ENCODE measurements at regions not wholly inside any gene's neighbourhood (a gene's known extent, or its start where the extent isn't known, plus 50 kb on each side); places are given as distances from the start of the nearest gene placed in this dataset.

- DNase-seq, result no peak
Measured at GRCh38 chr5:2138896-2139295, 256.2 kb upstream of the IRX4 start.

- DNase-seq, result no peak
Measured at GRCh38 chr5:2137444-2138050, 254.8 kb upstream of the IRX4 start.

DNA sequence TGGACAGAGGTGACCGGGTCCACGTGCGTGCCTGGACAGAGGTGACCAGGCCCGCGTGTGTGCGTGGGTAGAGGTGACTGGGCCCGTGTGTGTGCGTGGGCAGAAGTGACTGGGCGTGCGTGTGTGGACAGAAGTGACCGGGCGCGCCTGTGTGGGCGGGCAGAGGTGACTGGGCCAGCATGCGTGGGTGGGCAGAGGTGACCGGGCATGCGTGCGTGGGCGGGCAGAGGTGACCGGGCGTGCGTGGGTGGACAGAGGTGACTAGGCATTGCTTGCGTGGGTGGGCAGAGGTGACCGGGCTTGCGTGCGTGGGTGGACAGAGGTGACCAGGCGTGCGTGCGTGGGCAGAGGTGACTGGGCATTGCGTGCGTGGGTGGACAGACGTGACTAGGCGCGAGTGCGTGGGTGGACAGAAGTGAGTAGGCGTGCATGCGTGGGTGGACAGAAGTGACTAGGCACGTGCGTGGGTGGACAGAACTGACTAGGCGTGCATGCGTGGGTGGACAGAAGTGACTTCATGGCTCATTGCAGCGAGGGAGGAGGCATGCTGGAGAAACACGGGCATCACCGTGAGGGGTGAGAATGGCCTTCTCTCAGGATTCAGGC is 254.1 kb upstream of the IRX4 start:
- DNase-seq, result no peak

DNA sequence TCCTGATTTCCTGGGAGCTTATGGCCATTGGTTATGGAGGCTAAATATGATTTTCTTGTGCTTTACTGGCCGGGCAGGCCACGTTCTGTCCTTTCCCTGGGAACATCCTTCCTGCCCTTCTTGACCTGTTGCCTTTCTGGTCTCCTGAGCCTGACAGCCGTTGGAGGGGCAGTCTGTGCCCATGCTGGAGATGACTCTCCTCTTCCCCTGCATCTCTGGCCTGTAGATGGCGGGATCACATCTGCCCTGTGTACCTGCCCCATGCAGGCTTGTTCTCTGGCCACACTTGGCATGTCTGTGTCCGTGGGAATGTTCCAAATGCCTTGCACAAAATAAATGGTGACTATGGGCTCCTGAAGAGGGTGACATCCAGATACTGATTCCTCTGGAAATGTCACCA is 253.1 kb upstream of the IRX4 start:
- no peak for DNase-seq

DNA sequence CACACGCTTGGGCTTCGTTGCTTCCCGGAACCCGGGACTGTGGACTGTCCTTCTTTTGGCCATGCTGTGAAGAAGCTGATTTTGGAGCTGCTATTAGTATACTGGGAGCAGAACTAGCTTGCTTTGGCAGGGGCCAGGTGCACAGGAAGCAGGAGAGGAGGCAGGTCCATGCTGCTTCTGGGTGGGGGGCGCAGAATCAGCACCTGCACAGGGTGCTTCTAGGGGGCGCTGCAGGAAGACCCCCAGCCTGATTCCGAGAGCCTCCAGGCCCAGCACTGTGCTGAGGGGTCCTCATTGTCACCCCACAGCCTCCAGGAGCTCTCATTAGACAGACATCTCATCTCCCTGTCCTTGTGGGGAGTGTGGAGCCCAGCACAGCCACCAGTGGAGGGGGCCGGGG is 252.6 kb upstream of the IRX4 start:
- DNase-seq, result no peak

GRCh38 chr5:2134543-2135292 is 252.0 kb upstream of the IRX4 start:
- DNase-seq, result no peak

- DNase-seq, result no peak
Measured at GRCh38 chr5:2133936-2134335, 251.2 kb upstream of the IRX4 start.

DNA sequence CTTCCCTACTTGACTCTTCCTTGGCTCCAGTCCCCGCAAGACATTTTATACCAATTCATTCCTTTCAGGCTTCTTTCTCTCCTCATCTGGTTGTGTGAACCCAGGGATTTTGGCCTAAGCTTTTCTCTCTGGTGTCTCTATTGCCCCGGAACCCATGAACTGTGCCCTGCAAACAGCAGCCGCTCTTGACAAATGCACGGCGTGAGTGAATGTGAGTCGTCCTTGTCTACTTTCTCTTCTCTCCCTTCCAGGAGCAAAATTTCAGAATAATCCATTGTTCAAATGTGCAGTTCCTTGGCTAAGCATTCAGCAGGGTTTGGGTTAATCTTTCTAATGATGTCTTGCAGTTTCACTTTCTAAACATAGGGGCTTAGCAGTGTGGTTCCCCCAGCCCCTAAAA is 250.4 kb upstream of the IRX4 start:
- DNase-seq, result no peak

DNA sequence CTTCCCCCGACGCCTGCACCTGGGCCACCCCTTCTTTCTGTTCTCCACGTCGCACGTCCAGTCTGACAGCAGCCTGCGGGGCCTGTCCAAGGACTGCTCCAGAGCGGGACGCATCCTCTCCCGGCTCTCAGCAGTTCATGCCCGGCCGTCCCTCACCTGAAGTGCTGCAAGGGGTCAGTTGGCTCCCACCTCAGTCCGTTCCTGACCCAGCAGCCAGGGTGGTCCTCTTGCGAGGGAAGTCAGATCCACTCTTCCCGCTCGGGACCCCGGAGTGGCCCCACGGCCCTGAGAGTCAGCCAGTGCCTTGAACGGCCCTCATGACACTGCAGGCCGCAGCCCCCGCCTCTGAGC is 249.7 kb upstream of the IRX4 start:
- no peak for DNase-seq

DNA sequence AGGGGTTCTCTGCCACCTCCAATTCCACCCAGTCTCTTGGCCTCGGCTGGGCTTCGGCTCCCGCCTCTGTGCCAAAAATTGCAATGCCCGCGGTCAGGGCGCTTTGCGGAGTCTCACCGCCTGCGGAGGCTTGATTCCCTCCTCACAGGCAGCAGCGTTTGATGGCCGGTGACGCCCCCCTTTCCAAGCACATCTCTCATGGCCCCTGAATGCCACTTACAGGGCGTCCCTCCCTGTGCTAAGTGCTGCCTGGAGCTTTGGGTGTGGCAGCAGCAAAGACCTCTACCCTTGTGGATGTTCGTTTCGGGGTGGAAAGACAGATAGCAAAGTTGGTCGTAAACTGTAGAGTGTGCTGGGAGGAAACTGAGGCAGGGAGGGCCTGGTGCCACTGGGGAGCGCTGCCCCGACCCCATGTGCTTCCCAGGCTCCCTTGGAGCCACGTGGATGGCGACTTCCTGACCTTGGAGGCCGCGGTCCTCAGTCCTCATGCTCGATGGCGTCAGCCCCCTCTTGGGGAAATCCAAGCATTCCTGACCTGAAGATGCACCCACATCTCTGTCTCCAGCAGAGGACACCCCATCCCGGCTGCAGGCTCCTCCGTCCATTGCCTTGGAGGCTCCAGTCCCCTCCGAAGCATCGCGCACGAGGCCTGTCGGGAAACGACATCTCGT is 249.2 kb upstream of the IRX4 start:
- no peak for DNase-seq

GRCh38 chr5:2131196-2131595 is 248.5 kb upstream of the IRX4 start:
- DNase-seq, result no peak

GRCh38 chr5:2130361-2130760 is 247.6 kb upstream of the IRX4 start:
- no peak for DNase-seq

DNA sequence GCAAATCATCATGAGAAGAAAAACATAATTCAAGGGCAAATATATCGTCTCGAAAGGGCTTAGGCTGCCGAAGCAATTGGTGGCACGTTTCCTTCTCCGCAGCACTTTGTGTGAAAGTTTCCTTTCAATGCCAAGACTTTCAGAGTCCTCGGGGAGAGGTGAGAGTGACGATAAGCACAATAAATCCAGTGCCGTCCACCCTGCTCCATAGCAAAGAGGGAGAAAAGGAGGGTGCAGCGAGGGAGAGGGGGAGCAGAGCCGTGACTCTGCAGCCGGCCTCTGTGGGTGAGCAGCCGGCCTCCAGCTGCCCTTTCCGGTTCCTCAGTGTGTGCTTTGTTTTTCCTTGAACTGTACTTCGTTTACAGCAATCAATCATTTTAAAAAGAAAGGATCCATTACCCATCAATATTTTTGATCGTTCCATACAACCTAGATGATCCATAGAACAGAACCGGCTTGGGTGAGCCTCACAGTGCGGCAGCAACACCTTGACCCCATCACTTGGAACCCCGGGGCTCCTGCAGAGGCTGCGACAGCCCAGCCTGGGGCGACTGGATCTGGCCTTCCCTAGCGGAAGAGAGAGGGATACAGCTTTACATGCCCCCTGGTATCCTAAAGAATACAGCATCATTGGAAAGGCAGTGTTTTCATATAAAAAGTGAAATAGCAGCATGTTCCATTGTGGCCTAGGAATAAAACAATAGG is 247.0 kb upstream of the IRX4 start:
- DNase-seq, result no peak

- no peak for DNase-seq
Measured at GRCh38 chr5:2128686-2129355, 246.1 kb upstream of the IRX4 start.

- DNase-seq, result no peak
Measured at GRCh38 chr5:2126512-2126911, 243.8 kb upstream of the IRX4 start.

- DNase-seq, result no peak
Measured at GRCh38 chr5:2125901-2126265, 243.2 kb upstream of the IRX4 start.

DNA sequence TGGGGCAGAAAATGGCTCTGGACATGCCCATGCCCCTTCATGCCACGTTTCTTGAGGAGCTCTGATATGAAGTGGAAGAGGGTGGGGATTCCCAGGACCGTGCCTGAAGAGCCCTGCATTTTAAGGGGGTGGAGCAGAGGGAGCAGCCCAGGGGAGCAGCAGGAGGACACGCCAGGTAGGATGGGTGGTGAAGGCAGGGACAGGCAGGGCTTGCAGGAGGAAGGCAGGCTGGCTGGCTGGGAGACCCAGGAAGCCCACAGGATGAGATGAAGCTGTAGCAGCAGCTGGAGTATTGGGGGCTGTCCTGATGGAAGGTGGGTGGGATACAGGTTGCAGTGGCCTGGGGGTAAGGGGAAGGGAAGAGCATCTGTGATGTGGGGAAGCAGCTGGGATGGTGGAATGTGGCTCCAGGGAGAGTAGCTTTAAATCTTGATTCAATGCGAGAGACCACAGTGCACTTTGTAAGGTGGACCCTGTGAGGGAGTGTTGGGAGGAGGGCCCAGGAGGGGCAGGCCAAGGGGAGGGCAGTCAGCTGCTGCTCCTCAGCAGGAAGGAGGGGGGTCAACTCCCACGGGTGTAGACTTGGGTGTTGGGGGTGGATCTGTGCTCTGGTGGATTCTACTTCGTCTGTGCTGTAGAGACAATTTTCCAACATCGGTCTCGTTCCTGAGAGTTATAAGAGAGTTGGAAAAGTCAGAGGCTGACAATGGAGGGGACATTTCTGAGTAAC is 242.6 kb upstream of the IRX4 start:
- no peak for DNase-seq

GRCh38 chr5:2124434-2125170 is 241.9 kb upstream of the IRX4 start:
- DNase-seq, result no peak

DNA sequence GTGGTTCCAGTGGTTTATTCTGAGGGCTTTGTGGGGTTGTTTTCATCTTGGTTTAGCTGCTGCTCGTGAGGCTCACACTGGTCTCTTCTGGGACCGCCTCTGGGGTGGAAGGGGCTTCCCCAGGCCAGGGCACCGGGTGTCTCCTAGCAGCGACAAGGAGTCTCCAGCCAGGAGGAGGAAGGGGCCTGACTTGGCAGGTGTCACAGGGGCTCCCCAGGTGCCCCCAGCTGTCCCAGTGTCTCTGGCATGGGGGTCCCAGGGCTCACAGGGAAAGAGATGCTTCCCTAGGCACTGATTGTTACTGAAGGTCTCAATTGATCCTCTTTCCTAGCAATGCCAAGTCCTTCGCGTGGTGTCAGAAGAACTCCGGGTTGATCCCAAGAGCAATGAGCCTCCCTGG is 241.1 kb upstream of the IRX4 start:
- DNase-seq, result no peak

DNA sequence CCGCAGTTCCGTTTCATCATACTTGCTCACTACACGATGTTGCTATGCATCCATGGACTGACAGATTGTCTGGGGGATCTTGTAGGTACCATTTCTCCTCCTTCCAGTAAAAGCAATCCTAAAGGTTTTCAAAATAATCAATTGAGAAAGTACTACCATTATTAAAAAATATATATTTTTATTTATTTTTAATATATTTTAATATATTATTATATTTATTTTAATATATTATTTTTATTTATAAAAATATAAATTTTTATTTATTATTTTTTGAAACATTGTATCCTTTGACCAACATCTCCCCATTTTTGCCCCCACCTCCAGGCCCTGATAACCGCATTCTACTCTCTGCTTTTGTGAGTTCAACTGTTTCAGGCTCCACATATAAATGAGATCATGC is 237.6 kb upstream of the IRX4 start:
- DNase-seq, result no peak

- DNase-seq, result no peak
Measured at GRCh38 chr5:2119573-2119972, 236.8 kb upstream of the IRX4 start.

All from hindlimb muscle (tissue), 1 donor.